ENCODE measurements at regions not wholly inside any gene's neighbourhood (a gene's known extent, or its start where the extent isn't known, plus 50 kb on each side); places are given as distances from the start of the nearest gene placed in this dataset.

GRCh38 chr7:24455813-24456525 is 117.3 kb upstream of the PALS2 start:
- no peaks in the 10 kb centered on the region for H3K36me3 Mint-ChIP-seq (ENCODE audit: low read depth)
- TF ChIP-seq CTCF (IDR thresholded peaks at IDR 0.05), result no peak
- H3K27ac Mint-ChIP-seq (ENCODE audit: unreplicated experiment), result no peak overlapping the region
- no peak overlapping the region for H3K4me3 Mint-ChIP-seq (ENCODE audit: unreplicated experiment)
- no peaks in the 10 kb centered on the region for H3K9me3 Mint-ChIP-seq (ENCODE audit: low read depth)
- DNase-seq (ENCODE audit: low spot score), result no peak
- H3K27me3 Mint-ChIP-seq (ENCODE audit: low read depth), result peaks cover 5% of the 10 kb centered on the region
- H3K4me1 Mint-ChIP-seq (ENCODE audit: low read depth), result peaks cover 5% of the 10 kb centered on the region

GRCh38 chr7:24456526-24457218 is 116.6 kb upstream of the PALS2 start:
- Mint-ChIP-seq H3K27me3 (ENCODE audit: low read depth) (peaks cover 1% of the 10 kb centered on the region), H3K4me1 (ENCODE audit: low read depth) (peaks cover 5% of the 10 kb centered on the region), H3K9me3 (ENCODE audit: low read depth) (no peaks in the 10 kb centered on the region), H3K4me3 (ENCODE audit: unreplicated experiment) (no peak overlapping the region), H3K27ac (ENCODE audit: unreplicated experiment) (no peak overlapping the region), H3K36me3 (ENCODE audit: low read depth) (no peaks in the 10 kb centered on the region)
- no peak for DNase-seq (ENCODE audit: low spot score)
- TF ChIP-seq CTCF (IDR thresholded peaks at IDR 0.05), result no peak

- DNase-seq (ENCODE audit: low spot score), result no peak
- no peak overlapping the region for H3K4me3 Mint-ChIP-seq (ENCODE audit: unreplicated experiment)
- no peaks in the 10 kb centered on the region for H3K9me3 Mint-ChIP-seq (ENCODE audit: low read depth)
- TF ChIP-seq CTCF (IDR thresholded peaks at IDR 0.05), result no peak
- H3K36me3 Mint-ChIP-seq (ENCODE audit: low read depth), result no peaks in the 10 kb centered on the region
- no peak overlapping the region for H3K27ac Mint-ChIP-seq (ENCODE audit: unreplicated experiment)
- no peaks in the 10 kb centered on the region for H3K27me3 Mint-ChIP-seq (ENCODE audit: low read depth)
- H3K4me1 Mint-ChIP-seq (ENCODE audit: low read depth), result peaks cover 5% of the 10 kb centered on the region
Measured at GRCh38 chr7:24457219-24457558, 116.1 kb upstream of the PALS2 start.

- no peak for TF ChIP-seq CTCF (IDR thresholded peaks at IDR 0.05)
- no peaks in the 10 kb centered on the region for H3K9me3 Mint-ChIP-seq (ENCODE audit: low read depth)
- no peak overlapping the region for H3K27ac Mint-ChIP-seq (ENCODE audit: unreplicated experiment)
- no peak overlapping the region for H3K4me3 Mint-ChIP-seq (ENCODE audit: unreplicated experiment)
- no peaks in the 10 kb centered on the region for H3K36me3 Mint-ChIP-seq (ENCODE audit: low read depth)
- DNase-seq (ENCODE audit: low spot score), result no peak
- H3K4me1 Mint-ChIP-seq (ENCODE audit: low read depth), result no peaks in the 10 kb centered on the region
- no peaks in the 10 kb centered on the region for H3K27me3 Mint-ChIP-seq (ENCODE audit: low read depth)
Measured at GRCh38 chr7:24462117-24462516, 111.1 kb upstream of the PALS2 start.

GRCh38 chr7:24462984-24463383 is 110.3 kb upstream of the PALS2 start:
- H3K36me3 Mint-ChIP-seq (ENCODE audit: low read depth), result no peaks in the 10 kb centered on the region
- no peak for TF ChIP-seq CTCF (IDR thresholded peaks at IDR 0.05)
- H3K4me1 Mint-ChIP-seq (ENCODE audit: low read depth), result no peaks in the 10 kb centered on the region
- no peaks in the 10 kb centered on the region for H3K9me3 Mint-ChIP-seq (ENCODE audit: low read depth)
- H3K4me3 Mint-ChIP-seq (ENCODE audit: unreplicated experiment), result no peak overlapping the region
- no peak overlapping the region for H3K27ac Mint-ChIP-seq (ENCODE audit: unreplicated experiment)
- no peaks in the 10 kb centered on the region for H3K27me3 Mint-ChIP-seq (ENCODE audit: low read depth)
- no peak for DNase-seq (ENCODE audit: low spot score)

All from chondrocyte (in vitro differentiated cells).